ENCODE measurements at regions not wholly inside any gene's neighbourhood (a gene's known extent, or its start where the extent isn't known, plus 50 kb on each side); places are given as distances from the start of the nearest gene placed in this dataset.
A peak's percentile ranks its signal among the peaks of the same experiment; 100 is the strongest.

GRCh38 chr9:87140605-87141109 lies 193.4 kb upstream of the GAS1 start:
- Mint-ChIP-seq H3K27ac (ENCODE audit: unreplicated experiment) (peak overlapping the region; percentile 54), H3K27me3 (ENCODE audit: unreplicated experiment) (no peaks in the 10 kb centered on the region), H3K36me3 (ENCODE audit: unreplicated experiment) (peaks cover 4% of the 10 kb centered on the region), H3K9me3 (ENCODE audit: unreplicated experiment) (peaks cover 5% of the 10 kb centered on the region), H3K4me3 (ENCODE audit: unreplicated experiment) (no peak overlapping the region), H3K4me1 (ENCODE audit: unreplicated experiment) (peaks cover 24% of the 10 kb centered on the region)
- no peak for TF ChIP-seq CTCF (IDR thresholded peaks at IDR 0.05)
- no peak for DNase-seq (ENCODE audit: extremely low spot score, unreplicated experiment)

- no peak for TF ChIP-seq CTCF (IDR thresholded peaks at IDR 0.05)
- no peaks in the 10 kb centered on the region for H3K27me3 Mint-ChIP-seq (ENCODE audit: unreplicated experiment)
- H3K27ac Mint-ChIP-seq (ENCODE audit: unreplicated experiment): no peak overlapping the region
- H3K9me3 Mint-ChIP-seq (ENCODE audit: unreplicated experiment): peaks cover 9% of the 10 kb centered on the region
- peaks cover 21% of the 10 kb centered on the region for H3K4me1 Mint-ChIP-seq (ENCODE audit: unreplicated experiment)
- no peak for DNase-seq (ENCODE audit: extremely low spot score, unreplicated experiment)
- peaks cover 4% of the 10 kb centered on the region for H3K36me3 Mint-ChIP-seq (ENCODE audit: unreplicated experiment)
- no peak overlapping the region for H3K4me3 Mint-ChIP-seq (ENCODE audit: unreplicated experiment)
These were observed 193.8 kb upstream of the GAS1 start for GRCh38 chr9:87141124-87141523.

- Mint-ChIP-seq H3K4me1 (ENCODE audit: unreplicated experiment) (peaks cover 19% of the 10 kb centered on the region), H3K9me3 (ENCODE audit: unreplicated experiment) (peaks cover 10% of the 10 kb centered on the region), H3K4me3 (ENCODE audit: unreplicated experiment) (no peak overlapping the region), H3K27ac (ENCODE audit: unreplicated experiment) (no peak overlapping the region), H3K27me3 (ENCODE audit: unreplicated experiment) (no peaks in the 10 kb centered on the region), H3K36me3 (ENCODE audit: unreplicated experiment) (peaks cover 3% of the 10 kb centered on the region)
- no peak for DNase-seq (ENCODE audit: extremely low spot score, unreplicated experiment)
- no peak for TF ChIP-seq CTCF (IDR thresholded peaks at IDR 0.05)
These were observed 199.6 kb upstream of the GAS1 start for GRCh38 chr9:87146933-87147332.

GRCh38 chr9:87147839-87148238 lies 200.5 kb upstream of the GAS1 start:
- no peak for TF ChIP-seq CTCF (IDR thresholded peaks at IDR 0.05)
- DNase-seq (ENCODE audit: extremely low spot score, unreplicated experiment): no peak
- Mint-ChIP-seq H3K27ac (ENCODE audit: unreplicated experiment) (peak overlapping the region; percentile 99), H3K36me3 (ENCODE audit: unreplicated experiment) (peaks cover 3% of the 10 kb centered on the region), H3K27me3 (ENCODE audit: unreplicated experiment) (no peaks in the 10 kb centered on the region), H3K4me3 (ENCODE audit: unreplicated experiment) (peak overlapping the region; percentile 72), H3K4me1 (ENCODE audit: unreplicated experiment) (peaks cover 19% of the 10 kb centered on the region), H3K9me3 (ENCODE audit: unreplicated experiment) (peaks cover 10% of the 10 kb centered on the region)

- Mint-ChIP-seq H3K4me3 (ENCODE audit: unreplicated experiment) (peak overlapping the region; percentile 72), H3K9me3 (ENCODE audit: unreplicated experiment) (peaks cover 10% of the 10 kb centered on the region), H3K27ac (ENCODE audit: unreplicated experiment) (peak overlapping the region; percentile 99), H3K36me3 (ENCODE audit: unreplicated experiment) (peaks cover 3% of the 10 kb centered on the region), H3K4me1 (ENCODE audit: unreplicated experiment) (peaks cover 19% of the 10 kb centered on the region), H3K27me3 (ENCODE audit: unreplicated experiment) (no peaks in the 10 kb centered on the region)
- DNase-seq (ENCODE audit: extremely low spot score, unreplicated experiment): peak; percentile 90
- TF ChIP-seq CTCF (IDR thresholded peaks at IDR 0.05): peak; percentile 41
These were observed 201.2 kb upstream of the GAS1 start for GRCh38 chr9:87148331-87149104.
